ENCODE measurements at regions not wholly inside any gene's neighbourhood (a gene's known extent, or its start where the extent isn't known, plus 50 kb on each side); places are given as distances from the start of the nearest gene placed in this dataset.

- ATAC-seq: no peak
Measured at GRCh38 chr7:131691454-131692130, 135.2 kb upstream of the PODXL start.

GRCh38 chr7:131690441-131690840, 134.0 kb upstream of the PODXL start:
- POLR2A ChIA-PET: no interaction called here
- TF ChIP-seq CTCF (IDR thresholded peaks at IDR 0.05): no peak
- intact Hi-C loops (cut with micrococcal nuclease): no loop called here

More at GRCh38 chr7:131691454-131692130, 135.2 kb upstream of the PODXL start:
- no peak for DNase-seq
- POLR2A ChIA-PET: no interaction called here
- Mint-ChIP-seq H3K36me3 (ENCODE audit: low read depth) (no peaks in the 10 kb centered on the region), H3K27ac (no peak overlapping the region), H3K9me3 (no peaks in the 10 kb centered on the region), H3K27me3 (peaks cover 30% of the 10 kb centered on the region), H3K4me3 (no peak overlapping the region), H3K4me1 (ENCODE audit: low read depth) (no peaks in the 10 kb centered on the region)
- TF ChIP-seq CTCF (IDR thresholded peaks at IDR 0.05): no peak
- intact Hi-C loops (cut with micrococcal nuclease): no loop called here
- CTCF ChIA-PET: interaction anchor here (0.6 to 4.5 kb wide), 14 partner anchors 8 to 1604 kb away, joined by 3 to 45 read pairs (median 4); no protein-coding TSS in a partner anchor

GRCh38 chr7:131689662-131690234, 133.3 kb upstream of the PODXL start:
- Mint-ChIP-seq H3K9me3 (no peaks in the 10 kb centered on the region), H3K4me3 (no peak overlapping the region), H3K27me3 (peaks cover 32% of the 10 kb centered on the region), H3K4me1 (ENCODE audit: low read depth) (no peaks in the 10 kb centered on the region), H3K27ac (no peak overlapping the region), H3K36me3 (ENCODE audit: low read depth) (no peaks in the 10 kb centered on the region)
- CTCF ChIA-PET: interaction anchor here (0.7 to 4.5 kb wide), 8 partner anchors 10 to 891 kb away, joined by 3 to 45 read pairs (median 5); no protein-coding TSS in a partner anchor
- ATAC-seq: no peak
- TF ChIP-seq CTCF (IDR thresholded peaks at IDR 0.05): no peak
- POLR2A ChIA-PET: no interaction called here
- no peak for DNase-seq
- intact Hi-C loops (cut with micrococcal nuclease): loop anchor here (5.0 to 10.0 kb wide), 2 partner anchors 158 to 365 kb away; no protein-coding TSS in a partner anchor

More at GRCh38 chr7:131690441-131690840, 134.0 kb upstream of the PODXL start:
- ATAC-seq (no peak), DNase-seq (no peak)
- peaks cover 30% of the 10 kb centered on the region for H3K27me3 Mint-ChIP-seq
- no peak overlapping the region for H3K4me3 Mint-ChIP-seq
- no peaks in the 10 kb centered on the region for H3K4me1 Mint-ChIP-seq (ENCODE audit: low read depth)
- no peaks in the 10 kb centered on the region for H3K36me3 Mint-ChIP-seq (ENCODE audit: low read depth)
- no peaks in the 10 kb centered on the region for H3K9me3 Mint-ChIP-seq
- no peak overlapping the region for H3K27ac Mint-ChIP-seq
- CTCF ChIA-PET: interaction anchor here (1.5 to 4.5 kb wide), 3 partner anchors 11 to 890 kb away, joined by 5 to 45 read pairs (median 7); no protein-coding TSS in a partner anchor

- DNase-seq: peak; percentile 70
- Mint-ChIP-seq H3K4me1 (ENCODE audit: low read depth) (no peaks in the 10 kb centered on the region), H3K36me3 (ENCODE audit: low read depth) (no peaks in the 10 kb centered on the region), H3K27me3 (peaks cover 32% of the 10 kb centered on the region), H3K27ac (no peak overlapping the region), H3K4me3 (no peak overlapping the region), H3K9me3 (no peaks in the 10 kb centered on the region)
- intact Hi-C loops (cut with micrococcal nuclease): loop anchor here (5.0 to 10.0 kb wide), 2 partner anchors 158 to 366 kb away; no protein-coding TSS in a partner anchor
- ChIA-PET POLR2A (no interaction called here), CTCF (interaction anchor here (0.7 to 4.5 kb wide), 9 partner anchors 9 to 892 kb away, joined by 3 to 45 read pairs (median 5); no protein-coding TSS in a partner anchor)
- TF ChIP-seq CTCF (IDR thresholded peaks at IDR 0.05): peak; percentile 85
- peak; percentile 74 for ATAC-seq
Measured at GRCh38 chr7:131688738-131689661, 132.6 kb upstream of the PODXL start.

Data from activated CD8-positive, alpha-beta T cell treated with anti-CD3 and anti-CD28 coated beads for 36 hours (primary cell).